UCSD-AML1 (cell line): ENCODE measurements at regions not wholly inside any gene's neighbourhood (a gene's known extent, or its start where the extent isn't known, plus 50 kb on each side); places are given as distances from the start of the nearest gene placed in this dataset.

Experiments used
- DNase-seq: peaks from one replicate; lab custom pipeline; 2025; ENCODE audit not compliant: unreplicated experiment; lab: John Stamatoyannopoulos, UW

DNA sequence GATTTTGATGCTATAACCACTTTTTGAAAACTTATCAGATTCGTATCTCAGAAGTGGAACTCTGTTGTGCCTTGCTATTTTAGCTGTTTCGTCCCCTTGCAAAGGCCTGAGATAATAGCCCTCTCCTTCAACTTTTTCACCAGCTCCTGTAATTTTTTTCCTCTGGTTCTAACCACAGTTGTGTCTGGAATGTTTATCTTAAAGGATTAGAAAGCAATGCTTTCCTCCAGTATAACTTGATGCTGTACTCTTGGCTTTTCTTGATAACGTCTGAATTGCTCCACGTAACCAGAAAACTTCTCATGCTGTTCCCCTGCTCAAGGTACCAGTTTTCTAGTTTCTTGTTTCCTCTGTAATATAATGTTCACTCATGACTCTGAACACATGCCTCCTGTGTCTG lies 209.4 kb downstream of the DTWD2 start:
- DNase-seq, result no peak

DNA sequence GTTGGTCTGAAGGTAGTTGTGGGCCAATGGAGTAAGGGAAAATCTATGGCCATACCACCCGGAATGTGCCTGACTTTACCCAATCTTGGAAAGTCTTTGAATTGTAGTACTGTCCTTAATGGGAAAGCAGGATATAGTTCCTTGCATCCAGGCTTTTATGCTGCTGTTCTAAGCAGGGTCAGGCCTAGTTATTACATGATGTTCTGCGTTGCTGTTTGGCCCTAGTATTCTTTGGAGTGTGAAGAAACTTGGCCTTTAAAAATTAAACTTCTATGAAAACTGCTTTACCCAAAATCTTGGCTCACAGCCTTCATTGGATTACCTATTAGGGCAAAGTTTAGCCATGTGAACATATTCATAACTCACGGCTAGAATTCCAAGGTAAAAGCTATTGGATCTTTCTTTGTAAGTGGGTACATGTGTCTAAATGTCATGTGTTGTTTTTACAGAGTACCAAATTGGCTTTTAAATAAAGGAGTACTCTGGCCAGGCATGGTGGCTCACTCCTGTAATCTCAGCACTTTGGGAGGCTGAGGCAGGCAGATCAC lies 211.1 kb downstream of the DTWD2 start:
- DNase-seq, result no peak

DNA sequence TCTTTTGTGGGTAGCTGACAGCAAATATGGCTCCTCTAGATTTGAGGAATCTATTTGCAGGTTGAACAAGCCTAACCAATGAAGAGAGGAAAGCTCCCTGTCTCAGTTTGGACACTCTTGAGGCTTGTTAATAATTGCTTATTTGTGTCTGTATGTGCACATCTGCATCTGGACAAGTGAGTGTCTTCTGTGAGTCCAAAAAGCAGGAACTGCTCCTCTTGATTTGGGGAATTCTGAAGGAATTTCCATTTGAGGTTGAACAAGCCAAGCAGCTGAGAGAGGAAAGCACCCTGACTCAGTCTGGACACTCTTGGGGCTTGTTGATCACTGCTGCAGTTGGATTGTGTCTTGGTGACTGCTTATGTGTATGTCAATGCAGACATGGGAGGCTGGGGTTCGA lies 211.6 kb downstream of the DTWD2 start:
- DNase-seq, result no peak

DNA sequence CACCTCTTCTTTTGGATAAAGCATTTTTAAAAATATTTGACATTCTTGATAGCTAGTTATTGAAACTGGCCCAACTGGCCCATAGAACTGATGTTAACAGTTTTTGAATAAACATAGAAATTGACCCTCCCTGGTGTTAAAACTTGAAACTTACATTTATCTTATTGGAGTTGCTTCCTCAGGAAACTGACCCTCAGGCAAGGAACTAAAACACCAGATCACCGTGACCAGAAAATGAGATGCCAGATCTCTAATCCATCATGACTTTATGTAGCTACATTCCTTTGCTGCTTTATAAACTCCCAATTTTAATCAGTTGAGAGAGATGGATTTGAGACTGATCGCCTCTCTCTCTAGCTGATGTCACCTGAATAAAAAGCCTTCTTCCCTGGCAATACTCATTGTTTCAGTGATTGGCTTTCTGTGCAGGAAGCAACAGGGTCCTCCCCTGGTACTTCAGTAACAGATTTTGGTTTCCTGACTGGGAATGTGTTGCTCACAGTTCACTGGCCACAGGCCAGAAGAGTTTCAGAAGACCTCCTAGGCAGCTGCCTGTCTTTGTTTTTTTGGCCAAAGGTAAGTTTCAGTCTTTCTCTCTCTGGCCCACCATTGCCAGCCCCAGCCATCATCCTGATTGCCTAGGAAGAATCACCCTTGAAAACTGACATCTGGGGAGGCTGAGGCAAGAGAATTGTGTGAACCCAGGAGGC lies 212.4 kb downstream of the DTWD2 start:
- no peak for DNase-seq

DNA sequence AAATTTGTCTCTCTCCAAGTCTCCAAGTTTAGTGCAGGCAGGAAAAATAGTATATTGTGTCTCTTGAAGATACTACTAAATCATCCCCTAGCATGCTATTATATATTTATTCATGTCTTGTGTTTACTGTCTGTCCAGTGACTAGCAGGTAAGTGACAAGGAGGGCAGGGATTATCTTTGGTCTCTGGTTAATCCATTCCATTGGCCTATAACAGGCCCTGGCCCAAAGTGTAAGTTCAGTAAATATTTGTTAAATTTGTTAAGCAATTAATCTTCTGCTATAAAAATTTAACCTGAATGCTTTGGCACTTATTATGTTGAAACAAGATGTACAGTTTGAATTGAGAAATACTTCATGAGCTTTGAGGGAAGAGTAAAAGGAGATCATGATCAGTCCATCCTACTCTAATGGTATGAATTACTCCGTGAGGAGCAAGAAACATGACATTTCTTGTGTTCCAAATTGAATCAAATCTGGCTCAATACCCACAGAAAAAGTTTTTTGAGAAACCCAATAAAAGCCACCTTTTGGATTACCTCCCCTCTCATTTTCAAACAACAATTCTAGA lies 219.7 kb downstream of the DTWD2 start:
- no peak for DNase-seq

DNA sequence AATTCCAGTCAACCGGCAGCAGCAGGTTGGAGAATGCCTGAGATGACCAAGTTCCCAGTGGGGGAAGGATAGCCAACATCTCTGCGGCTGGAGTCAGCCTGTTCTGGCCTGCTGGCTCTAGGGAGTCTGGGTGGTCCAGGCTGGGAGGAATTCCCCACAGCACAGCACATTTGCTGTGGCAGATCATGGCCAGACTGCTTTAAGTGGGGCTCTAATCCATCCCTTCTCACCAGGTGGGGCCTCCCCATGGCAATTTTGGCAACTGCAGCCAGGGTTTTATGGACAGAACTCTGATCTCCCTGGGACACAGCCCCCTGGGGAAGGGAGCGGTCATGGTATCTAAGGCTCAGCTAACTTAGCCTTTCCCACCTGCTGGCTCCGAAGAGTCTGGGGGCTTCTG lies 226.1 kb downstream of the DTWD2 start:
- no peak for DNase-seq

DNA sequence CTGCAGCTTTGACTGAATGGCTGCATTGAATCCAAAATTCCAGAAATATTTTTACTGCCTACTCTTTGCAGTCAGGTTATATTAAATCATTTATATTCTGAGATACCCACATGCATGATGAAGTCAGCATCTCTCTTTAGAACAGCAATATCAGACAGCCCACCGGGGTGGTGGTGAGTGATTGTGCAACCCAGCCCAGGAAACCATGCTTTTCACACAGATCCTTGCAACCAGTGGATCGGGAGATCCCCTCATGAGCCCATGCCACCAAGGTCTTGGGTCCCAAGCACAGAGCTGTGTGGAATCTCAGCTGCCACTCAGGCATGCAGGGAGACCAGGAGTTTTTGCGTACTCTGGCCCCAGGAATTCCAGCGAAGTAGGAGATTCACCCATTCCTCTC lies 226.5 kb downstream of the DTWD2 start:
- no peak for DNase-seq

DNA sequence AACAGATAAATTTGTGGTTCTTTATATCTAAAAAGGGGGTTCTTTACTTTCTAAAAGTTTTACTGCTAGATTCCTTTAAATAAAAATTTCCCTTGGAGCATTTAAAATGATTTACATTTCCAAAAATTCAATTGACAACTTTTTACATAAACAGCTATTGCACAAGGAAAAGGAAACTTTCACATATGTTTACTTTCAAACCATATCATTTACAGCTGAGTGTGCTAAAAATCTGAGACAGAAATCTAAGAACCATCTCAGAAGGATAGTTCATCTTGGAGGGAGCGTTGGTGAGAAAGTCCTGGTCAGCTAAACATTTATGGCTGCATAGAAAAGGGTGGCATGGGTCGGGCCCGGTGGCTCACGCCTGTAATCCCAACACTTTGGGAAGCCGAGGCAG lies 235.4 kb downstream of the DTWD2 start:
- no peak for DNase-seq

DNA sequence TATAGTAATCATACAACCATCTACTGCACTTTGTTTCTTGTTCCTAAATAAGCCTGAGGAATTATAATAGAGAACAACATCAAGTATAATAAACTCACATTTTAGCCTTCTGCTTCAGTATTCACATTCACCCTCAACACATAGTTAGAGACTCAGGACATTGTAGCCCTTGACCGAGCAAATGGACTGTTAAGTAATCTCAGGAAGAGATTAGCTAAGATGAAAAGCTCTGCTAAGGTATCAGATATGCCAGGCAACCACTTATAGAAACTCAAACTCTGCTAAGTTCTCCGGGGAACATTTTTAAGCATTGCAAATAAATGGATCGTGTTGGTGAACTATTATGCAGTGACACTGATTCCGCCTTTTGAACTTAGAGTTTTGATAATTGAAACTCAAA lies 252.0 kb downstream of the DTWD2 start:
- DNase-seq, result no peak

DNA sequence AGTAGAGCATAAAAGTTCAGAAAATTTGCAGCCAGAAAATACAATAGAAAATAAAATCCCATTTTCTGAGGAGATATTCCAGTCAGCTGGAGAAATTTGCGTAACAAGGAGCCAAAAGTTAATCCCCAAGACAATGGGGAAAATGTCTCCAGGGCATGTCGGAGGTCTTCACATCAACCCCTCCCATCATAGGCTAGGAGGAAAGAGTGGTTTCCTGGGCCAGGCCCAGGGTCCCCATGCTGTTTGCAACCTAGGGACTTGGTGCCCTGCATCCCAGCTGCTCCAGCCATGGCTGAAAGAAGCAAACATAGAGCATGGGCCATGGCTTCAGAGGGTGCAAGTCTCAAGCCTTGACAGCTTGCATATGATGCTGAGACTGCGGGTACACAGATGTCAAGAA lies 255.0 kb downstream of the DTWD2 start:
- no peak for DNase-seq

DNA sequence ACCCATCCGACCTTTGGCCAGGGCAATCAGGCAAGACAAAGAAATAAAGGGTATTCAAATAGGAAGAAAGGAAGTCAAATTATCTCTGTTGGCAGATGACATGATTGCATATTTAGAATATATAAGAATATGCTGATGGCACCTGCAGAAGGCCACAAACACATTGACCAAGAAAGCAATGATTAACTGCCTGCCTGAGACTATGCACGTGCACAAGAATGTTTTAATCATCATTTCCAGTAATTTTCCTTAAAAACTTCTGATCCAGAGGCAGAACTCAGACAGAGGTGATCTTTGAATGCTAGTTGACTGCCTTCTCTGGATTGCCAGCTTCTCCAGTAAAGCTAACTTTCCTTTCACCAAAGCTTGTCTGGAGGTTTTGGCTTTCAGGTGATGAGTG lies 260.2 kb downstream of the DTWD2 start:
- DNase-seq, result no peak

DNA sequence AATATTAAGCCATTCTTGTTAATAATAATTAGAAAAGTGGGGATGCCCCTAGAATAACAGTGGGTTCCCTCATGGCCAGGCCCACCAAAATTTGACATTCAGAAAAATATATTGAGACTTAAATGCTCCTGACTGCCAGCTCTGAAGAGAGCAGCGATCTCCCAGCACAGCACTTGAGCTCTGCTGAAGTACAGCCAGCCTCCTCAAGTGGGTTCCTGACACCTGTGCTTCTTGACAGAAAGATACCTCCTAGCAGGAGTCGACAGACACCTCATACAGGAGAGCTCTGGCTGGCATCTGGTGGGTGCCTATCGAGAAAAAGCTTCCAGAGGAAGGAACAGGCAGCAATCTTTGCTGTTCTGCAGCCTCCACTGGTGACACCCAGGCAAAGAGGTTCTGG lies 261.5 kb downstream of the DTWD2 start:
- DNase-seq, result no peak

DNA sequence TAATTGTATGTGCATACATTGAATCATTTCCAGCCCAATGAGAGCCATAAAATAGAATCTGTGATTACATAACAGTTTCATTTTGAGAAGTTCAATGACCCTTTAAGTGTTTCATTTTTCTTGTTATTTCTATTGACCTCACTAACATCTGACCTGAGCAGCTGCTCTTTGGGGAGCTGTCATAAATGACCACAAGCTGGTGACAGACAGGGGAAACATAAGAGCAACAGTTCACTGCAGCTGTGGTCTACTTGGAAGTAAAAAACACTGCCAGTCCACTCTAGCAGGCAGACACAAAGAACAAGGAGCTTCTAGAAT lies 265.4 kb downstream of the DTWD2 start:
- no peak for DNase-seq

DNA sequence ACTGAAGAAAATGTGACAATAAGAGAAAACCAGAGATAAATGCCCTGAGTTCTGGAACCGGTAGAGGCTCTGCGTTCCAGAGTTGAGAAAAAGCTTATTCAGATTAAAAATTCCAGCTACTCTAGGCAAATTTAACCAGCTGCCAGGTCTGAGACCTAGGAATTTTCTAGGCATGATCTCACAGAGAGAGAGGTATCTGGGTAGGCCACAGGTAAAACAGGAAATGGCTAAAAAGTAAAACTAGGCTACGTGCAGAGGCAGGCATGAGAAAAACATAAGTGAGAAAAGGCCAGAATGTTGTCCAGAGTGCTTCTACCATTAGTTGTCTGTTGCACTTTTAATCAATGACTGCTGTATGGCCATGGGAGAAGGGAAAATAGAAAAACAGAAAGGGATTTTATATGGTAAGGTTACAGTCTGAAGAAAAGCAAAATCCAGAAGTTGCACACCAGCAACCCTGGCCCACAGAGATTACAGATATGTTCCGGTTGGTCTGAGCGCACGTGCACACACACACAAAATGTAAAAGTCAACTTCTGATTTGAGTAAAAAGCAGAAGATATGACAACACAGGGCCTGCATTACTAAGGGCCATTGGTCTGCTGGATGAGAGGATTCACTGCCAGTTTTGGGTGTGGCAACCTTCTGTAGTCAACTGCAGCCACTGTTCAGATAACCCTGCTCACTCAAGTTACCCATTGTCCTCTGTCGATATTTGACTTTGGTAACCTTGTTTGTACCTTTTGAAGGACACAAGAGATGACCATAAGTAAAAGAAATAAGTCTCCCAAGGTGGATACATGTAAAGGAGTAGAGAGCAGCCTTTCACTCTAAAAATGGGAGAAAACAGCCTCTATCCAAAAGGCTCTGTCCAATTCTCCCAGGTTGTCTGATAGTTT lies 266.0 kb downstream of the DTWD2 start:
- DNase-seq, result no peak

DNA sequence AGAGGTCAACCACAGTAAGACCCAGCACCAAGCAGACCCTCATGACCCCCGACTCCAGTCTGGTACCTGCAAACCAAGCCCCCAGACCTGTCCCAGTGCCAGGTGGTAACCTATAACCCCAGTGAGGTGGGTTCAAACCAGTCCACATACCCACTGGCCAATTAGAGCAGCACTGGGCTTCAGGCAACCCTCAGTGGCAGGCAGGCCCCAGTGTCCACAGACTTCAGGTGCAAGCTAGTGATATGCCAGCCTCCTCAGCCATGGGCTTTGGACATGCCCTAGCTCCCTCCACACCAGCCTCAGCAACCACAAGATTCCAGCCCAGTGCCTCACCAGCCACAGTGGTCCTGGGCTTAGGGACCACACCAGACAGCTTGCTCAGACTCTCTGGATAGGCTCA lies 276.6 kb downstream of the DTWD2 start:
- no peak for DNase-seq

DNA sequence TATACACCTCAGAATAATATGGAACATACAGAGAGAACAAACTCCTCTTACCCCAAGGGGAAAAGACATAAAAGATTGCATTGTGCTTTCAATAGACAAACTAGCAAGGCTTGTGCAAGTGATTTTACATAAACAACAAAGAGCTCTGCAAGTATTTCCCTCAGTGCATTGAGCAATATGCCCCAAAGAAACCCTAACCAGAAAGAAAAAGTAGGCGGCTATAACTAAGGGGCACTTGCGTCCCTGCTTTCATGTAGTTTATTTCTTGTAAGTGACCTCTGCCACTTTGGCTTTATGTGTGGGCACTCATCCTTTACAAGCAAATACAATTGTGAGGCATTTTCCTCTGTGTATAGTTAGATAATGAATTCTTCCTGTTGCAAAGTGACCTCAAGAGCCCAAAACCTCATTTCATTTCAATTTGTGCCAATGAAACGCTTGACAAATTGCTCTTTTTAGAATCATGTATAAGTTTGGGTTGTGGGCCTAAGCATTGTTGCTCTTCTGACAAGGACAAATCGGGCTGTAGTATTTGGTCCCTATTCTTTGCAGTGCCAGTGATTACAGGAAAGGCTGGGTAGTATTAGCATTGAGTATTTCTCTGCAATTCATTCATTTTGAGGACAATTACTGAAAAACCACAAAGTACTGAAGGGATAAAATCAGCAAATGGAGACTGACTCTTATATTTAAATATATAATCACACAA lies 282.2 kb downstream of the DTWD2 start:
- no peak for DNase-seq

DNA sequence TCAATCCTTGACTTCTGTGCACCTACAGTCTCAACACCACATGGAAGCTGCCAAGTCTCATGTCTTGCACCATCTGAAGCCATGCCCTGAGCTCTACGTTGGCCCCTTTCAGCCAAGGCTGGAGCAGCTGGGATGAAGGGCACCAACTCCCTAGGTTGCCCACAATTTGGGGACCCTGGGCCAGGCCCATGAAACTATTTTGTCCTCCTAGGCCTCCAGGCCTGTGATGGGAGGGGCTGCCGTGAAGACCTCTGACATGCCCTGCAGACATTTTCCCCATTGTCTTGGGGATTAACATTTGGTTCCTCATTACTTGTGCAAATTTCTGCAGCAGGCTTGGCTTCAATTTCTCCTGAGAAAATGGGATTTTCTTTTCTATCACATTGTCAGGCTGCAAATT lies 285.1 kb downstream of the DTWD2 start:
- no peak for DNase-seq

DNA sequence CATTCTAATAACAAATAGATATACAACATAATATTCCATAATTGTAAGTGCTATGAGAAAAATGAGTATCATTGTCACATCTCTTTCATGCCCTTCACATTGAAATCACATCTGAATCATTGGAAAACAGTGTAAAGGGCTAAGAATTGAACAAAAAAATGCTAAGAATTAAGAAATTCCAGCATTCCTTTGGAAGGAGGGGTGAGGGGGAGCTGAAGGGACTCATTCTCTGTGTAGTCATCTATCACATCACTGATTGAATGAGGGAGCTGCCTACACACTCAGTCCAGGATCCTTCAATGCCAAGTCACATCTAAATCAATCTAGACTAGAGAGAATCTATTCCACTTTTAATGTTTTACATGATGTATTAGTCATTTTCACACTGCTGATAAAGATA lies 286.6 kb downstream of the DTWD2 start:
- no peak for DNase-seq

DNA sequence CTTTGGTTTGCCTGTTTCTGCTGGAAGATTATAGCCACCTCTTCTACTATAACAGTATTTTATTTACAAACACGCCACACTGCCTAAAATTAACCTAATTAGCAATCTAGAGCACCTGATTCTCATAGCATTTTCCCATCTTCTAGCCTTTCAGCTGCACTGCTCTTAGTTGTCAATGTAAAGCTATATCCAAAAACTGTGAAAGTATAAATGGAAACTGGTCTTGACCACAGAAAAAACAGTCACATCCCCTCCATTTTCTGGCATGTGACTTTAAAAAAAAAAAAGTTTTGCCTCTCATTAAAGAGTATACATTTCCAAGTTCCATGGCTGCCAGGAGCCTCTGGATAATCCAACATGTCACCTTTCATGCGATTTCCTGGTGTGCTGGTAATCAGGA lies 287.8 kb downstream of the DTWD2 start:
- no peak for DNase-seq

DNA sequence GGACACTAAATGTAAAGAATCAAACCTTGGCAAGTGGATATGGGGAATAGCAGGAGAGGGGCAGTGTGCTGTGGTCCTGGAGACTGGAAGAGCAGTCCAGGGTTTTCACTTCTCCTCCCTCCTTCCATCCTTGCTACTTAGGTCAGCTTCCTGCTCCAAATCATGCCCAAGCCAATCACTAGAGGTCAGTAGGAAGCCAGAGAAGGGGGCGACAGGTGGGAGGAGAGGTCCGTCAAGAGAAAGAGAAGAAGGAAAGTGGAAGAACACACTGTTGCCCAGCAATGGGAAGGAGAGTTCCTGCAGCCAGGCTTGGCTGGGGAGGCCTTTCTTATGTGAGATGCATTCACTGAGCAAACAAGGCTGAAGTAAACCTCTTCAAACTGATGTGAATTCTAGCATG lies 289.6 kb downstream of the DTWD2 start:
- no peak for DNase-seq

DNA sequence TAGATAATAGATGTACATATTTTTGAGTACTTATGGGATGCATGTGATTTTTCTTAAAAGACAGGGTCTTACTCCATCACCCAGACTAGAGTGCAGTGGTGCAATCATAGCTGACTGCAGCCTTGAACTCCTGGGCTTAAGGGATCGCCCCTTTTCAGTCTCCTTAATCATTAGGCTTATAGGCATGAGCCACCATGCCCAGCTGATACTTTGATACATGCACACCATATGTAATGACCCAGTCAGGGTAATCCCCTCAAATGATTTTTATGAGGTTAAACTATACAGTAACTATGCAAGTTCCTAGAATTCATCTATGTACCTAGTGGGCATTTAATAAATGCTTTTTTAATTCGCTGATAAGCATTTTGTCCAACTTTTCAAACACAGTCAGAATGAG lies 292.3 kb downstream of the DTWD2 start:
- no peak for DNase-seq
